ENCODE measurements at regions not wholly inside any gene's neighbourhood (a gene's known extent, or its start where the extent isn't known, plus 50 kb on each side); places are given as distances from the start of the nearest gene placed in this dataset.

GRCh38 chr15:62391641-62392262 lies 226.7 kb upstream of the C2CD4B start:
- Mint-ChIP-seq H3K4me1 (peaks cover 19% of the 10 kb centered on the region), H3K4me3 (peak overlapping the region; percentile 86), H3K36me3 (peaks cover 7% of the 10 kb centered on the region), H3K27ac (no peak overlapping the region), H3K9me3 (no peaks in the 10 kb centered on the region)
- peak; percentile 56 for ATAC-seq
- DNase-seq (ENCODE audit: low spot score in 2 of 2): peak; percentile 10 to 64

GRCh38 chr15:62392376-62392775 lies 227.3 kb upstream of the C2CD4B start:
- no peaks in the 10 kb centered on the region for H3K9me3 Mint-ChIP-seq

GRCh38 chr15:62393196-62393595 lies 228.1 kb upstream of the C2CD4B start:
- ATAC-seq (no peak), DNase-seq (ENCODE audit: low spot score in 2 of 2) (no peak)
- peaks cover 7% of the 10 kb centered on the region for H3K36me3 Mint-ChIP-seq
- H3K4me1 Mint-ChIP-seq: peaks cover 19% of the 10 kb centered on the region
- H3K4me3 Mint-ChIP-seq: no peak overlapping the region
- no peak overlapping the region for H3K27ac Mint-ChIP-seq
- H3K9me3 Mint-ChIP-seq: no peaks in the 10 kb centered on the region

More at GRCh38 chr15:62392376-62392775, 227.3 kb upstream of the C2CD4B start:
- Mint-ChIP-seq H3K36me3 (peaks cover 7% of the 10 kb centered on the region), H3K27ac (no peak overlapping the region), H3K4me1 (peaks cover 19% of the 10 kb centered on the region), H3K4me3 (peak overlapping the region; percentile 86)
- DNase-seq (ENCODE audit: low spot score in 2 of 2) (no peak), ATAC-seq (no peak)

GRCh38 chr15:62394079-62394478 lies 229.0 kb upstream of the C2CD4B start:
- peaks cover 7% of the 10 kb centered on the region for H3K36me3 Mint-ChIP-seq
- H3K27ac Mint-ChIP-seq: no peak overlapping the region
- DNase-seq (ENCODE audit: low spot score in 2 of 2) (no peak), ATAC-seq (no peak)
- H3K4me3 Mint-ChIP-seq: no peak overlapping the region
- no peaks in the 10 kb centered on the region for H3K9me3 Mint-ChIP-seq
- H3K4me1 Mint-ChIP-seq: peaks cover 19% of the 10 kb centered on the region

GRCh38 chr15:62400778-62401177 lies 235.7 kb upstream of the C2CD4B start:
- Mint-ChIP-seq H3K27ac (no peak overlapping the region), H3K4me3 (no peak overlapping the region), H3K4me1 (no peaks in the 10 kb centered on the region), H3K36me3 (no peaks in the 10 kb centered on the region), H3K9me3 (no peaks in the 10 kb centered on the region)
- no peak for ATAC-seq
- no peak for DNase-seq (ENCODE audit: low spot score in 2 of 2)

- no peaks in the 10 kb centered on the region for H3K9me3 Mint-ChIP-seq
- H3K4me1 Mint-ChIP-seq: no peaks in the 10 kb centered on the region
- DNase-seq (ENCODE audit: low spot score in 2 of 2) (no peak), ATAC-seq (no peak)
- no peak overlapping the region for H3K27ac Mint-ChIP-seq
- no peaks in the 10 kb centered on the region for H3K36me3 Mint-ChIP-seq
- H3K4me3 Mint-ChIP-seq: no peak overlapping the region
Observed at GRCh38 chr15:62402687-62403086, 237.6 kb upstream of the C2CD4B start.

- Mint-ChIP-seq H3K4me1 (no peaks in the 10 kb centered on the region), H3K9me3 (no peaks in the 10 kb centered on the region), H3K27ac (no peak overlapping the region), H3K36me3 (no peaks in the 10 kb centered on the region), H3K4me3 (no peak overlapping the region)
- ATAC-seq (no peak), DNase-seq (ENCODE audit: low spot score in 2 of 2) (no peak)
Observed at GRCh38 chr15:62403164-62403809, 238.2 kb upstream of the C2CD4B start.

- Mint-ChIP-seq H3K27ac (no peak overlapping the region), H3K9me3 (no peaks in the 10 kb centered on the region), H3K4me3 (no peak overlapping the region), H3K36me3 (no peaks in the 10 kb centered on the region), H3K4me1 (no peaks in the 10 kb centered on the region)
- ATAC-seq: no peak
- no peak for DNase-seq (ENCODE audit: low spot score in 2 of 2)
Observed at GRCh38 chr15:62404194-62404985, 239.3 kb upstream of the C2CD4B start.

GRCh38 chr15:62406305-62406891 lies 241.3 kb upstream of the C2CD4B start:
- no peak overlapping the region for H3K4me3 Mint-ChIP-seq
- no peak for DNase-seq (ENCODE audit: low spot score in 2 of 2)
- no peak for ATAC-seq
- H3K27ac Mint-ChIP-seq: no peak overlapping the region
- no peaks in the 10 kb centered on the region for H3K4me1 Mint-ChIP-seq
- no peaks in the 10 kb centered on the region for H3K36me3 Mint-ChIP-seq
- H3K9me3 Mint-ChIP-seq: no peaks in the 10 kb centered on the region

GRCh38 chr15:62407216-62407615 lies 242.1 kb upstream of the C2CD4B start:
- Mint-ChIP-seq H3K9me3 (no peaks in the 10 kb centered on the region), H3K4me3 (no peak overlapping the region), H3K4me1 (no peaks in the 10 kb centered on the region), H3K36me3 (no peaks in the 10 kb centered on the region), H3K27ac (no peak overlapping the region)
- DNase-seq (ENCODE audit: low spot score in 2 of 2) (no peak), ATAC-seq (no peak)

- no peak overlapping the region for H3K4me3 Mint-ChIP-seq
- DNase-seq (ENCODE audit: low spot score in 2 of 2): no peak
- no peaks in the 10 kb centered on the region for H3K36me3 Mint-ChIP-seq
- H3K27ac Mint-ChIP-seq: no peak overlapping the region
- ATAC-seq: no peak
- no peaks in the 10 kb centered on the region for H3K9me3 Mint-ChIP-seq
- H3K4me1 Mint-ChIP-seq: no peaks in the 10 kb centered on the region
Observed at GRCh38 chr15:62407962-62408361, 242.9 kb upstream of the C2CD4B start.

- Mint-ChIP-seq H3K36me3 (no peaks in the 10 kb centered on the region), H3K4me3 (no peak overlapping the region), H3K9me3 (no peaks in the 10 kb centered on the region), H3K27ac (no peak overlapping the region), H3K4me1 (no peaks in the 10 kb centered on the region)
- no peak for ATAC-seq
- DNase-seq (ENCODE audit: low spot score in 2 of 2): no peak
Observed at GRCh38 chr15:62409466-62409865, 244.4 kb upstream of the C2CD4B start.

- ATAC-seq (no peak), DNase-seq (ENCODE audit: low spot score in 2 of 2) (no peak)
- H3K27ac Mint-ChIP-seq: no peak overlapping the region
- no peaks in the 10 kb centered on the region for H3K36me3 Mint-ChIP-seq
- H3K4me1 Mint-ChIP-seq: no peaks in the 10 kb centered on the region
- no peaks in the 10 kb centered on the region for H3K9me3 Mint-ChIP-seq
- no peak overlapping the region for H3K4me3 Mint-ChIP-seq
Observed at GRCh38 chr15:62412686-62413085, 247.6 kb upstream of the C2CD4B start.

GRCh38 chr15:62413153-62413552 lies 248.1 kb upstream of the C2CD4B start:
- no peak overlapping the region for H3K4me3 Mint-ChIP-seq
- no peak for DNase-seq (ENCODE audit: low spot score in 2 of 2)
- H3K9me3 Mint-ChIP-seq: no peaks in the 10 kb centered on the region
- no peaks in the 10 kb centered on the region for H3K36me3 Mint-ChIP-seq
- ATAC-seq: no peak
- H3K27ac Mint-ChIP-seq: no peak overlapping the region
- H3K4me1 Mint-ChIP-seq: no peaks in the 10 kb centered on the region

GRCh38 chr15:62413786-62414185 lies 248.7 kb upstream of the C2CD4B start:
- ATAC-seq (no peak), DNase-seq (ENCODE audit: low spot score in 2 of 2) (no peak)
- H3K4me1 Mint-ChIP-seq: no peaks in the 10 kb centered on the region
- H3K4me3 Mint-ChIP-seq: no peak overlapping the region
- no peaks in the 10 kb centered on the region for H3K9me3 Mint-ChIP-seq
- H3K36me3 Mint-ChIP-seq: no peaks in the 10 kb centered on the region
- no peak overlapping the region for H3K27ac Mint-ChIP-seq

Measured in stimulated activated effector memory CD8-positive, alpha-beta T cell treated with anti-CD3 and anti-CD28 coated beads, Interleukin-12 subunit alpha, Interleukin-12 subunit beta, amount 100 ng/mL, for 72 hours (primary cell).